Activated B cell treated with CpG ODN at 0.5 μM for 24 hours (primary cell): ENCODE measurements at regions not wholly inside any gene's neighbourhood (a gene's known extent, or its start where the extent isn't known, plus 50 kb on each side); places are given as distances from the start of the nearest gene placed in this dataset.

Experiments used
- ATAC-seq: fragments of 200-7000 bp; cut with Tn5 transposase; one replicate; pipeline ENCODE4 v1.10.0; 2021; ENCODE audit warnings: low read depth, mild to moderate bottlenecking, moderate library complexity
- CTCF ChIA-PET: fragments of 350-600 bp; sonication (Branson Sonifier 250); formaldehyde crosslinking; loops from one replicate; lab custom pipeline; 2021; ENCODE audit warnings: antibody characterized with exemption; lab: Charles Lee
- POLR2A ChIA-PET: fragments of 350-600 bp; sonication (Branson Sonifier 250); formaldehyde crosslinking; loops from one replicate; lab custom pipeline; 2021; ENCODE audit warnings: antibody characterized with exemption; lab: Charles Lee
- DNase-seq: peaks from one replicate; pipeline ENCODE4 v3.0.0; 2022
- H3K27ac Mint-ChIP-seq: one replicate; pipeline ENCODE4 v1.8.0; 2020; ENCODE audit warnings: mixed read lengths
- H3K27me3 Mint-ChIP-seq: one replicate; pipeline ENCODE4 v1.8.0; 2021; ENCODE audit warnings: mixed read lengths
- H3K36me3 Mint-ChIP-seq: one replicate; pipeline ENCODE4 v1.8.0; 2021; ENCODE audit warnings: low read depth, mixed read lengths
- H3K4me1 Mint-ChIP-seq: one replicate; pipeline ENCODE4 v1.8.0; 2021; ENCODE audit warnings: mixed read lengths
- H3K4me3 Mint-ChIP-seq: one replicate; pipeline ENCODE4 v1.8.0; 2020; ENCODE audit warnings: mild to moderate bottlenecking, mixed read lengths
- H3K9me3 Mint-ChIP-seq: one replicate; pipeline ENCODE4 v1.8.0; 2020; ENCODE audit warnings: mixed read lengths
- CTCF ChIP-seq: fragments of 200-600 bp; IDR thresholded peaks from one replicate; pipeline ENCODE4 v1.8.0; 2022; ENCODE audit warnings: antibody characterized with exemption, mild to moderate bottlenecking
- intact Hi-C: fragments of 100-400 bp; cut with micrococcal nuclease; formaldehyde crosslinking; loops from one replicate; pipeline ENCODE4 v1.15.1; 2024

DNA sequence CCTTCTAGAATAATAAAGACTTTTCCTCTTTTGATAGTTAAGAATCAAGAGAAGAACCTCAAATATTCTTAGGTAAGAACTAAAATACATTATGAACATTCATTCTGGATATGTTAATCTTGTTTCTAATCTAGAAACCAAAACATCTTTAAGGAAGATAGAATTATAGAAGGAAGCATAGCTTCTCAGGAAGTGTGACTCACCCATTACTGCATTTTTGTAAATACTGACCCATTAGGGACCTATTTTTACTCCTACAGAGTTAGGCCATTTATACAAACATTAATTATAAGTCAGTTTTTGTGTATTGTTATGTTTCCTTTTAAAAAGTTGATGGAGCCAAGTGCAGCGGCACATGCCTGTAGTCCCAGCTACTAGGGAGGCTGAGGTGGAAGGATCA lies 147.1 kb downstream of the NUFIP1 start:
- no peaks in the 10 kb centered on the region for H3K9me3 Mint-ChIP-seq
- no peaks in the 10 kb centered on the region for H3K36me3 Mint-ChIP-seq
- CTCF ChIA-PET, result no interaction called here
- ATAC-seq (no peak), DNase-seq (no peak)
- no peak overlapping the region for H3K4me3 Mint-ChIP-seq
- POLR2A ChIA-PET, result no interaction called here
- no peaks in the 10 kb centered on the region for H3K4me1 Mint-ChIP-seq
- no peak for TF ChIP-seq CTCF
- no peak overlapping the region for H3K27ac Mint-ChIP-seq
- peaks cover 2% of the 10 kb centered on the region for H3K27me3 Mint-ChIP-seq
- intact Hi-C loops, result no loop called here

GRCh38 chr13:44840131-44840530 lies 149.1 kb downstream of the NUFIP1 start:
- Mint-ChIP-seq H3K27ac (no peak overlapping the region), H3K4me3 (no peak overlapping the region), H3K27me3 (no peaks in the 10 kb centered on the region), H3K9me3 (no peaks in the 10 kb centered on the region), H3K36me3 (no peaks in the 10 kb centered on the region), H3K4me1 (no peaks in the 10 kb centered on the region)
- intact Hi-C loops, result no loop called here
- ATAC-seq (no peak), DNase-seq (no peak)
- POLR2A ChIA-PET, result no interaction called here
- no peak for TF ChIP-seq CTCF
- CTCF ChIA-PET, result no interaction called here

DNA sequence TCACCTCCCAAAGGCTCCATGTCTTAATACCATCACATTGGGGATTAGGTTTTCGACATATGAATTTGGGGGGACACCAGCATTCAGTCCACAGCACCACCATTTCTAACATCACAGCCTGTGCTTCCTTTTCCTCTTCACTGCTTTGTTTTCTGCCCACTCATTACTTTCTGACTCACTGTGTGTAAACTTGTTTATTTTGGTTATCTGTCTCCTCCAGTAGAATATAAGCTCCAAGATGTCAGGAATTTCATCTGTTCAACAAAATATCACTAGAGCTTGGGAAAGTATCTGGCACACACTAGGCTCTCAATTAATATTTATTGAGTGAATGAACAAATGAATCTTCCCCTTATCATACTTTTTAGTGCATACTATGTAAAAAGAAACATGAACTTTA lies 152.0 kb downstream of the NUFIP1 start:
- CTCF ChIA-PET, result no interaction called here
- no peak for TF ChIP-seq CTCF
- POLR2A ChIA-PET, result no interaction called here
- ATAC-seq (no peak), DNase-seq (no peak)
- no peak overlapping the region for H3K27ac Mint-ChIP-seq
- H3K4me3 Mint-ChIP-seq, result no peak overlapping the region
- intact Hi-C loops, result no loop called here
- H3K9me3 Mint-ChIP-seq, result no peaks in the 10 kb centered on the region
- H3K36me3 Mint-ChIP-seq, result no peaks in the 10 kb centered on the region
- H3K4me1 Mint-ChIP-seq, result no peaks in the 10 kb centered on the region
- H3K27me3 Mint-ChIP-seq, result no peaks in the 10 kb centered on the region

GRCh38 chr13:44834404-44834803 lies 154.9 kb downstream of the NUFIP1 start:
- Mint-ChIP-seq H3K4me1 (no peaks in the 10 kb centered on the region), H3K27me3 (peaks cover 3% of the 10 kb centered on the region), H3K36me3 (no peaks in the 10 kb centered on the region), H3K9me3 (no peaks in the 10 kb centered on the region), H3K4me3 (no peak overlapping the region), H3K27ac (no peak overlapping the region)
- no peak for ATAC-seq
- intact Hi-C loops, result no loop called here
- DNase-seq, result no peak
- POLR2A ChIA-PET, result no interaction called here
- CTCF ChIA-PET, result no interaction called here
- TF ChIP-seq CTCF, result no peak

- ATAC-seq (no peak), DNase-seq (no peak)
- Mint-ChIP-seq H3K27ac (no peak overlapping the region), H3K4me1 (no peaks in the 10 kb centered on the region), H3K4me3 (no peak overlapping the region), H3K27me3 (peaks cover 3% of the 10 kb centered on the region), H3K9me3 (no peaks in the 10 kb centered on the region), H3K36me3 (no peaks in the 10 kb centered on the region)
- POLR2A ChIA-PET, result no interaction called here
- TF ChIP-seq CTCF, result no peak
- intact Hi-C loops, result no loop called here
- CTCF ChIA-PET, result no interaction called here
Observed at GRCh38 chr13:44833626-44834025, 155.6 kb downstream of the NUFIP1 start.
